Thyroid gland (tissue), 4 donors: ENCODE measurements at regions not wholly inside any gene's neighbourhood (a gene's known extent, or its start where the extent isn't known, plus 50 kb on each side); places are given as distances from the start of the nearest gene placed in this dataset.

Source experiments
- POLR2A ChIP-seq, 2 donors: fragments of 450-650 bp; IDR thresholded peaks; one replicate each; pipeline ENCODE4 v1.6.1; 2017; ENCODE audit warnings: antibody characterized with exemption in 2 of 2, mild to moderate bottlenecking in 2 of 2, moderate library complexity in 1 of 2
- TF ChIP-seq, protein P1 (sequence below), 6 experiments: fragments of 200-600 bp in 3 of 6; fragments of 450-650 bp in 3 of 6; sonication (generic) in 3 of 6; IDR thresholded peaks; one replicate each; pipeline ENCODE4 v1.5.1; 2016 to 2019; ENCODE audit warnings: antibody characterized with exemption in 6 of 6, mild to moderate bottlenecking in 2 of 6, inconsistent platforms in 1 of 6, moderate library complexity in 1 of 6

DNA sequence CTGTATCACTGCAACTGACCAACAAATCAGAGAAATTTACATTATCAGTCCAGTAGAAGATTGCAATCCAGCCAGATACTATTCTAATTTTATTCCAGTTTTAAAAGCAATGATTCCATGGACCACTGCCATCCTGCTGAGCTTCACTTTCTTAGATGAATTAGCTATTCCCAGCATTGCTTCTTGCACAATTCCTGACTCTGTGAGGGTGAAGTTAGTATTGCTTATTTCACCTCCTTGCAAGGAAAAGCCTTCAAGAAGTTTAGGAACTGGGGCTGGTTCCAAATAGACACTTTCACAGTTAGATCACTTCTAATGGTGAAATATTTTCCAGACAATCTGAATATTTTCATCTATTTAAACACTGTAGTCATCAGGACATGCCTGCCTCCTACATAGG lies 338.6 kb upstream of the TNC start:
- TF ChIP-seq, protein P1, sequence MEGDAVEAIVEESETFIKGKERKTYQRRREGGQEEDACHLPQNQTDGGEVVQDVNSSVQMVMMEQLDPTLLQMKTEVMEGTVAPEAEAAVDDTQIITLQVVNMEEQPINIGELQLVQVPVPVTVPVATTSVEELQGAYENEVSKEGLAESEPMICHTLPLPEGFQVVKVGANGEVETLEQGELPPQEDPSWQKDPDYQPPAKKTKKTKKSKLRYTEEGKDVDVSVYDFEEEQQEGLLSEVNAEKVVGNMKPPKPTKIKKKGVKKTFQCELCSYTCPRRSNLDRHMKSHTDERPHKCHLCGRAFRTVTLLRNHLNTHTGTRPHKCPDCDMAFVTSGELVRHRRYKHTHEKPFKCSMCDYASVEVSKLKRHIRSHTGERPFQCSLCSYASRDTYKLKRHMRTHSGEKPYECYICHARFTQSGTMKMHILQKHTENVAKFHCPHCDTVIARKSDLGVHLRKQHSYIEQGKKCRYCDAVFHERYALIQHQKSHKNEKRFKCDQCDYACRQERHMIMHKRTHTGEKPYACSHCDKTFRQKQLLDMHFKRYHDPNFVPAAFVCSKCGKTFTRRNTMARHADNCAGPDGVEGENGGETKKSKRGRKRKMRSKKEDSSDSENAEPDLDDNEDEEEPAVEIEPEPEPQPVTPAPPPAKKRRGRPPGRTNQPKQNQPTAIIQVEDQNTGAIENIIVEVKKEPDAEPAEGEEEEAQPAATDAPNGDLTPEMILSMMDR (IDR thresholded peaks at IDR 0.05): no peak
- no peak for TF ChIP-seq POLR2A (IDR thresholded peaks at IDR 0.05)
